ENCODE measurements at regions not wholly inside any gene's neighbourhood (a gene's known extent, or its start where the extent isn't known, plus 50 kb on each side); places are given as distances from the start of the nearest gene placed in this dataset.
"Not testable (repeated sequence)": the region's sequence is repeated elsewhere in the genome, so short reads cannot be mapped to it uniquely, and the experiment has no call there.

DNA sequence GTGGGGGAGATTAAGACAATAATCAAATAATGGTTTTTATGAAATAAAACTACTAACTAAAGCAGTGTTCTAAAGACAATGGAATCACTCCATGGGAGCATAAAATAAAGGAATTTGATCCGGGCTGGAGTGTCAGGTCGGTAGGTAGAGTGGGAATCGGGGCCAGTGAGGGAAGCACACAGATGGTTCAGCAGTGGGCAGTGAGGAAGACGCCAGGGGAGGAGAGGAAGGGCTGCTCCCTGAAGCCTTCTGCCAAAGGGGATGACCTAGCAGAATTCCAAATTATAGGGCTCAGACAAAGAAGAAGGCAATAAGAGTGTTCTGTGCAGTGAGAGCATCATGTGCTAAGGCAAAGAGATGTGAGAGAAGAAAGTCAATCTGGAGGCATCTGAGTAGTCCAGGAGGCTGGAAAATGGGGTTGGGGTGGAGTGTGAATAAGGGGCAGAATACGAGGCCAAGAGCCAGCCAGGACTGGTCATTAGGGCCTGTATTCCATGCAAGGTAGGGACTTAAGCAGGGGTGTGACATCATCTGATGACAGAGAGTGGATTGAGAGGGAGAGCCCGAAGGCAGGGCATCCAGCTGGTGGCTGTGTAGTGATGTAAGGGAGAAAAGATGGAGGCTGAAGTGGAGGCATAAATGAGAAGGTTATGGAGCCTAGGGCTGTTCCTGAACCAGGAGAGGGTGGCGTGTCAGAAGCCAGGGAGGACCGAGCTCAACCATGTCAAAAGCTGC is 137.6 kb downstream of the COPRS start:
- Histone ChIP-seq H3K36me3 (no peaks in the 10 kb centered on the region), H3K27me3 (no peaks in the 10 kb centered on the region), H3K4me1 (ENCODE audit: low read depth) (no peaks in the 10 kb centered on the region), H3K9me3 (ENCODE audit: low read depth) (no peaks in the 10 kb centered on the region), H3K27ac (no peak overlapping the region), H3K4me3 (no peak overlapping the region)
- DNase-seq (ENCODE audit: low read depth in 1 of 2, low spot score in 1 of 2): no peak
- TF ChIP-seq CTCF (IDR thresholded peaks at IDR 0.05; ENCODE audit: low read depth, low read length): no peak

- H3K4me1 ChIP-seq (ENCODE audit: low read depth); H3K36me3 ChIP-seq; H3K27me3 ChIP-seq; H3K9me3 ChIP-seq (ENCODE audit: low read depth); H3K27ac ChIP-seq; DNase-seq (ENCODE audit: low read depth in 1 of 2, low spot score in 1 of 2); H3K4me3 ChIP-seq: not testable (repeated sequence)
These were observed 141.8 kb downstream of the COPRS start for GRCh38 chr17:31717251-31717650.

DNA sequence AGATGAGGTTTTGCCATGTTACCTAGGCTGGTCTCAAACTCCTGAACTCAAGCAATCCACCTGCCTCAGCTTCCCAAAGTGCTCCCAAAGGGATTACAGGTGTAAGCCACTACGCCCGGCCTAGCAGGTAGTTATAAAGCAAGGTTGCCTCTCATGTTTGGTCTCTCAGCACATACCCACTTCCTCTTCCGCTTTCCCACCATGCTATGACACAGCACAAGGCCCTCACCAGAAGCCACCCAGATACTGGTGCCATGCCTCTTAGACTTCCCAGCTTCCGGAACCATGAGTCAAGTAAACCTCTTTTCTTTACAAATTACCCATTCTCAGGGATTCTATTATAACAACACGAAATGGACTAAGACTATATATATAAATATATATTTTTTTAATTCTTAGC is 143.6 kb downstream of the COPRS start:
- Histone ChIP-seq H3K27ac (no peak overlapping the region), H3K4me1 (ENCODE audit: low read depth) (no peaks in the 10 kb centered on the region), H3K9me3 (ENCODE audit: low read depth) (no peaks in the 10 kb centered on the region), H3K27me3 (no peaks in the 10 kb centered on the region), H3K4me3 (no peak overlapping the region), H3K36me3 (no peaks in the 10 kb centered on the region)
- no peak for DNase-seq (ENCODE audit: low read depth in 1 of 2, low spot score in 1 of 2)
- TF ChIP-seq CTCF (IDR thresholded peaks at IDR 0.05; ENCODE audit: low read depth, low read length): no peak

DNA sequence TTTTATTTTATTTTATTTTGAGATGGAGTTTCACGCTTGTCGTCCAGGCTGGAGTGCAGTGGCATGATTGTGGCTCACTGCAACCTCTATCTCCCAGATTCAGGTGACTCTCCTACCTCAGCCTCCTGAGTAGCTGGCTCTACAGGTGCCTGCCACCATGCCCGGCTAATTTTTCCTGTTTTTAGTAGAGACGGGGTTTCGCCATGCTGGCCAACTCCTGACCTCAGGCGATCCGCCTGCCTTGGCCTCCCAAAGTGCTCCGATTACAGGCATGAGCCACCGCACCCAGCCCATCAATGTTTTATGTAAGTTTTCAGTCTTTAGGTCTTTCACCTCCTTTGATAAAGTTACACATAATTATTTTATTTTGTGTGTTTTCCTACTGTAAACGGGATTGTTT is 154.6 kb downstream of the COPRS start:
- no peak for DNase-seq (ENCODE audit: low read depth in 1 of 2, low spot score in 1 of 2)
- Histone ChIP-seq H3K4me3 (no peak overlapping the region), H3K27ac (no peak overlapping the region), H3K9me3 (ENCODE audit: low read depth) (no peaks in the 10 kb centered on the region), H3K27me3 (no peaks in the 10 kb centered on the region), H3K4me1 (ENCODE audit: low read depth) (no peaks in the 10 kb centered on the region), H3K36me3 (no peaks in the 10 kb centered on the region)
- TF ChIP-seq CTCF (IDR thresholded peaks at IDR 0.05; ENCODE audit: low read depth, low read length): no peak

- Histone ChIP-seq H3K4me1 (ENCODE audit: low read depth) (peaks cover 7% of the 10 kb centered on the region), H3K9me3 (ENCODE audit: low read depth) (no peaks in the 10 kb centered on the region), H3K4me3 (no peak overlapping the region), H3K27me3 (no peaks in the 10 kb centered on the region), H3K27ac (no peak overlapping the region), H3K36me3 (no peaks in the 10 kb centered on the region)
- DNase-seq (ENCODE audit: low read depth in 1 of 2, low spot score in 1 of 2): no peak
- no peak for TF ChIP-seq CTCF (IDR thresholded peaks at IDR 0.05; ENCODE audit: low read depth, low read length)
These were observed 157.0 kb downstream of the COPRS start for GRCh38 chr17:31702041-31702440.

- no peak for DNase-seq (ENCODE audit: low read depth in 1 of 2, low spot score in 1 of 2)
- H3K9me3 ChIP-seq (ENCODE audit: low read depth): no peaks in the 10 kb centered on the region
- no peaks in the 10 kb centered on the region for H3K36me3 ChIP-seq
- H3K27me3 ChIP-seq: no peaks in the 10 kb centered on the region
- no peak for TF ChIP-seq CTCF (IDR thresholded peaks at IDR 0.05; ENCODE audit: low read depth, low read length)
- H3K4me3 ChIP-seq: no peak overlapping the region
- H3K27ac ChIP-seq: no peak overlapping the region
- H3K4me1 ChIP-seq (ENCODE audit: low read depth): peaks cover 15% of the 10 kb centered on the region
These were observed 158.1 kb downstream of the COPRS start for GRCh38 chr17:31700973-31701372.

All from cardiac muscle cell (in vitro differentiated cells and primary cell).